Stimulated activated CD8-positive, alpha-beta memory T cell treated with anti-CD3 and anti-CD28 coated beads, Interleukin-12 subunit alpha, Interleukin-12 subunit beta, amount 100 ng/mL, for 4 hours (primary cell): ENCODE measurements at regions not wholly inside any gene's neighbourhood (a gene's known extent, or its start where the extent isn't known, plus 50 kb on each side); places are given as distances from the start of the nearest gene placed in this dataset.

Source experiments
- DNase-seq: peaks from one replicate; pipeline ENCODE4 v3.0.0-alpha.2; 2020; ENCODE audit warnings: low read depth

GRCh38 chr19:32208060-32208459 is 137.3 kb upstream of the ZNF507 start:
- DNase-seq, result no peak

GRCh38 chr19:32219392-32219791 is 126.0 kb upstream of the ZNF507 start:
- no peak for DNase-seq

GRCh38 chr19:32219881-32220472 is 125.4 kb upstream of the ZNF507 start:
- DNase-seq, result no peak

- DNase-seq, result no peak
These were observed 124.5 kb upstream of the ZNF507 start for GRCh38 chr19:32220951-32221350.

GRCh38 chr19:32222556-32222955 is 122.9 kb upstream of the ZNF507 start:
- DNase-seq, result no peak

- no peak for DNase-seq
These were observed 122.3 kb upstream of the ZNF507 start for GRCh38 chr19:32223106-32223505.

GRCh38 chr19:32223595-32224370 is 121.6 kb upstream of the ZNF507 start:
- no peak for DNase-seq

- peak; percentile 19 for DNase-seq
These were observed 120.8 kb upstream of the ZNF507 start for GRCh38 chr19:32224371-32225244.

- DNase-seq, result no peak
These were observed 117.7 kb upstream of the ZNF507 start for GRCh38 chr19:32227561-32228165.

- no peak for DNase-seq
These were observed 115.0 kb upstream of the ZNF507 start for GRCh38 chr19:32230441-32230840.

GRCh38 chr19:32231020-32231419 is 114.4 kb upstream of the ZNF507 start:
- DNase-seq, result no peak

GRCh38 chr19:32231691-32232090 is 113.7 kb upstream of the ZNF507 start:
- no peak for DNase-seq

- no peak for DNase-seq
These were observed 113.0 kb upstream of the ZNF507 start for GRCh38 chr19:32232449-32232848.

- DNase-seq, result no peak
These were observed 112.3 kb upstream of the ZNF507 start for GRCh38 chr19:32233091-32233490.

- no peak for DNase-seq
These were observed 111.5 kb upstream of the ZNF507 start for GRCh38 chr19:32233885-32234284.

- DNase-seq, result no peak
These were observed 110.7 kb upstream of the ZNF507 start for GRCh38 chr19:32234663-32235217.

GRCh38 chr19:32238076-32238475 is 107.3 kb upstream of the ZNF507 start:
- no peak for DNase-seq

- no peak for DNase-seq
These were observed 105.1 kb upstream of the ZNF507 start for GRCh38 chr19:32240316-32240715.

- DNase-seq, result no peak
These were observed 104.1 kb upstream of the ZNF507 start for GRCh38 chr19:32241306-32241705.

GRCh38 chr19:32241932-32242710 is 103.3 kb upstream of the ZNF507 start:
- no peak for DNase-seq

GRCh38 chr19:32246006-32246405 is 99.4 kb upstream of the ZNF507 start:
- DNase-seq, result no peak
